HCT116 (cell line): ENCODE measurements at regions not wholly inside any gene's neighbourhood (a gene's known extent, or its start where the extent isn't known, plus 50 kb on each side); places are given as distances from the start of the nearest gene placed in this dataset.
A peak's percentile ranks its signal among the peaks of the same experiment; 100 is the strongest.

Experiments
- ATAC-seq: fragments of 200-7000 bp; cut with Tn5 transposase; 2 replicates; pipeline ENCODE4 v1.9.1; 2020; ENCODE audit warnings: mild to moderate bottlenecking, moderate library complexity
- BruUV-seq: library from RNA; stranded (reverse); fragments of 400-500 nt; replicated peaks from 2 replicates; lab custom pipeline; 2021; lab: Mats Ljungman, UMichigan
- CTCF ChIA-PET: fragments of 300-600 bp; sonication (Branson Sonifier 250); formaldehyde crosslinking; loops from one replicate; lab custom pipeline; 2021; ENCODE audit warnings: antibody characterized with exemption; lab: Charles Lee
- POLR2A ChIA-PET: fragments of 300-600, 350-600 bp; sonication (Branson Sonifier 250); formaldehyde crosslinking; loops from one replicate; lab custom pipeline; 2021; ENCODE audit warnings: antibody characterized with exemption; lab: Charles Lee
- RAD21 ChIA-PET, 2 experiments: fragments of 300-600 bp; sonication (Branson Sonifier 250); formaldehyde crosslinking; loops; one replicate each; lab custom pipeline; 2023; ENCODE audit warnings: low total read pairs in 2 of 2; ENCODE audit not compliant: uncharacterized antibody in 2 of 2, unreplicated experiment in 2 of 2, low non-redundant PET in 1 of 2; lab: Charles Lee
- DNase-seq: peaks from one replicate; pipeline ENCODE4 v3.0.0-alpha.2; 2010; ENCODE audit warnings: low read depth, low spot score
- H2AFZ ChIP-seq: fragments of 200-600 bp; shearing (Covaris generic), sonication (generic); 2 replicates; pipeline ENCODE4 v1.6.1; 2017; ENCODE audit warnings: low read depth, mixed run types, mixed read lengths, antibody characterized with exemption, low read length; ENCODE audit not compliant: poor library complexity, severe bottlenecking
- H3K27ac ChIP-seq: 2 replicates; pipeline ENCODE4 v1.5.1; 2012; ENCODE audit warnings: low read depth, low read length
- H3K27me3 ChIP-seq: fragments of 200-600 bp; sonication (generic); 2 replicates; pipeline ENCODE4 v1.6.1; 2016; ENCODE audit warnings: mixed run types, low read length, mixed read lengths; ENCODE audit not compliant: insufficient read depth
- H3K36me3 ChIP-seq, 2 experiments: fragments of 200-500 bp in 1 of 2; fragments of 200-600 bp in 1 of 2; sonication (Bioruptor generic) in 1 of 2; sonication (generic) in 1 of 2; 2 replicates each; pipeline versions ENCODE4 v1.5.1 to v1.6.1; 2014 to 2016; ENCODE audit warnings: low read length in 2 of 2, inconsistent platforms in 1 of 2, mixed read lengths in 1 of 2, mixed run types in 1 of 2; ENCODE audit not compliant: insufficient read depth in 2 of 2, control insufficient read depth in 1 of 2
- H3K4me1 ChIP-seq, 2 experiments: fragments of 200-600 bp in 1 of 2; sonication (generic) in 1 of 2; 2 replicates each; pipeline versions ENCODE4 v1.5.1 to v1.6.1; 2012 to 2017; ENCODE audit warnings: low read length in 2 of 2, inconsistent platforms in 1 of 2, mild to moderate bottlenecking in 1 of 2, mixed read lengths in 1 of 2, mixed run types in 1 of 2, moderate library complexity in 1 of 2; ENCODE audit not compliant: insufficient read depth in 2 of 2, control insufficient read depth in 1 of 2
- H3K4me2 ChIP-seq: fragments of 200-600 bp; sonication (generic); 2 replicates; pipeline ENCODE4 v1.6.1; 2017; ENCODE audit warnings: mixed run types, low read length, mixed read lengths
- H3K4me3 ChIP-seq, 2 experiments: fragments of 200-600 bp in 1 of 2; sonication (generic) in 1 of 2; replicated peaks in 1 of 2; 2 replicates each; pipeline ENCODE4 v1.5.1; 2011 to 2016; ENCODE audit warnings: low read length in 2 of 2, control low read depth in 1 of 2, low read depth in 1 of 2, mild to moderate bottlenecking in 1 of 2, mixed read lengths in 1 of 2, mixed run types in 1 of 2
- H3K79me2 ChIP-seq: fragments of 200-600 bp; sonication (generic); 2 replicates; pipeline ENCODE4 v1.6.1; 2017; ENCODE audit warnings: mild to moderate bottlenecking, mixed run types, low read length, moderate library complexity, mixed read lengths; ENCODE audit not compliant: insufficient read depth
- H3K9ac ChIP-seq: fragments of 200-600 bp; sonication (generic); 2 replicates; pipeline ENCODE4 v1.6.1; 2016; ENCODE audit warnings: low read length, mixed read lengths
- H3K9me2 ChIP-seq: fragments of 200-600 bp; sonication (generic), shearing (Covaris generic); 2 replicates; pipeline ENCODE4 v1.6.1; 2017; ENCODE audit warnings: mixed run types, mild to moderate bottlenecking, moderate library complexity; ENCODE audit not compliant: insufficient read depth
- H3K9me3 ChIP-seq, 2 experiments: fragments of 200-500 bp in 1 of 2; fragments of 200-600 bp in 1 of 2; sonication (Bioruptor generic) in 1 of 2; sonication (generic) in 1 of 2; 2 replicates each; pipeline ENCODE4 v1.6.1; 2014 to 2017; ENCODE audit warnings: low read length in 2 of 2, mixed read lengths in 2 of 2, inconsistent platforms in 1 of 2, low read depth in 1 of 2, mild to moderate bottlenecking in 1 of 2, mixed run types in 1 of 2, moderate library complexity in 1 of 2; ENCODE audit not compliant: control insufficient read depth in 1 of 2, insufficient read depth in 1 of 2
- H4K20me1 ChIP-seq: fragments of 200-600 bp; sonication (generic), shearing (Covaris generic); 2 replicates; pipeline ENCODE4 v1.6.1; 2017; ENCODE audit warnings: mixed run types, mild to moderate bottlenecking, moderate library complexity; ENCODE audit not compliant: insufficient read depth
- CBX3 ChIP-seq: IDR thresholded peaks from 2 replicates; pipeline ENCODE4 v1.6.1; 2012; ENCODE audit warnings: low read depth
- EGR1 ChIP-seq: IDR thresholded peaks from 2 replicates; pipeline ENCODE4 v1.6.1; 2012; ENCODE audit warnings: low read depth
- FOSL1 ChIP-seq: IDR thresholded peaks from 2 replicates; pipeline ENCODE4 v1.6.1; 2012; ENCODE audit warnings: low read depth
- POLR2A ChIP-seq: IDR thresholded peaks from 2 replicates; pipeline ENCODE4 v1.7.0; 2011; ENCODE audit warnings: borderline replicate concordance; ENCODE audit not compliant: insufficient read depth, insufficient read length; ENCODE audit errors: extremely low read depth
- POLR2AphosphoS5 ChIP-seq: IDR thresholded peaks from 2 replicates; pipeline ENCODE4 v1.6.1; 2011; ENCODE audit warnings: mild to moderate bottlenecking, low read depth, low read length, moderate library complexity
- SP1 ChIP-seq: IDR thresholded peaks from 2 replicates; pipeline ENCODE4 v1.6.1; 2012; ENCODE audit warnings: low read depth
- SRF ChIP-seq: IDR thresholded peaks from 2 replicates; pipeline ENCODE4 v1.6.1; 2012; ENCODE audit warnings: low read depth
- ZFX ChIP-seq: fragments of 450-650 bp; IDR thresholded peaks from 2 replicates; pipeline ENCODE4 v1.6.1; 2017
- ZNF274 ChIP-seq: fragments of 200-500 bp; sonication (Bioruptor generic); IDR thresholded peaks from 2 replicates; pipeline ENCODE4 v1.6.1; 2014; ENCODE audit warnings: mild to moderate bottlenecking, low read depth, low read length, inconsistent platforms
- intact Hi-C: fragments of 100-400 bp; cut with micrococcal nuclease; formaldehyde crosslinking; loops from 2 replicates; pipeline ENCODE4 v1.10.0; 2022
- TF ChIP-seq, protein P1 (sequence below), 3 experiments: fragments of 200-600 bp in 1 of 3; sonication (generic) in 1 of 3; IDR thresholded peaks in 2 of 3; conservative IDR thresholded peaks in 1 of 3; 2 replicates each; pipeline ENCODE4 v1.5.1; 2012 to 2017; ENCODE audit warnings: low read depth in 2 of 3, low read length in 2 of 3, antibody characterized with exemption in 1 of 3, borderline replicate concordance in 1 of 3, control low read depth in 1 of 3, mild to moderate bottlenecking in 1 of 3, mixed read lengths in 1 of 3, mixed run types in 1 of 3, moderate library complexity in 1 of 3; ENCODE audit not compliant: insufficient read depth in 1 of 3
- TF ChIP-seq, protein P2 (sequence below): IDR thresholded peaks from 2 replicates; pipeline ENCODE4 v1.6.1; 2012
- TF ChIP-seq, protein P3 (sequence below): IDR thresholded peaks from 2 replicates; pipeline ENCODE4 v1.6.1; 2012
- TF ChIP-seq, protein P4 (sequence below): IDR thresholded peaks from 2 replicates; pipeline ENCODE4 v1.6.1; 2011; ENCODE audit warnings: mild to moderate bottlenecking, low read length, moderate library complexity; ENCODE audit not compliant: insufficient replicate concordance; ENCODE audit errors: extremely low read depth

DNA sequence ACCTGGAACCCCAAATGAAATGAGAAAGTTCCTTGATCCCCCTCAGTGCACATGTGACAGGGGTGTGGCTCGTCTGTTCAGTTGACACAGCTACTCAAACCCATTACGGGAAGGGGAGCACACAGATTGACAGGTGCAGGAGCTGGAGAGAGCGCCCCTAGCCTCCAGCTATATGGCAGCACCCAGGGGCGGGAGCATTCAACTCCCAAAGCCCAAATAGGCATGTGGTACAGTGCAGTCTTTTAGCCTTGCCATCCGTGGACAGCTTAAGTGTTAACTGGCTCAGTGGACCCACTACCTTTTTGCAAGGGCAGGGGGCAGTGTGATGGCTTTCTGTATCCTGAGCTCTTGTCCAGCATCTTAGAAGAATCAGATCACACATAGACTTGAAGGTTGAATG is 1374.2 kb upstream of the ALCAM start:
- no peak for TF ChIP-seq ZFX
- TF ChIP-seq, protein P1, sequence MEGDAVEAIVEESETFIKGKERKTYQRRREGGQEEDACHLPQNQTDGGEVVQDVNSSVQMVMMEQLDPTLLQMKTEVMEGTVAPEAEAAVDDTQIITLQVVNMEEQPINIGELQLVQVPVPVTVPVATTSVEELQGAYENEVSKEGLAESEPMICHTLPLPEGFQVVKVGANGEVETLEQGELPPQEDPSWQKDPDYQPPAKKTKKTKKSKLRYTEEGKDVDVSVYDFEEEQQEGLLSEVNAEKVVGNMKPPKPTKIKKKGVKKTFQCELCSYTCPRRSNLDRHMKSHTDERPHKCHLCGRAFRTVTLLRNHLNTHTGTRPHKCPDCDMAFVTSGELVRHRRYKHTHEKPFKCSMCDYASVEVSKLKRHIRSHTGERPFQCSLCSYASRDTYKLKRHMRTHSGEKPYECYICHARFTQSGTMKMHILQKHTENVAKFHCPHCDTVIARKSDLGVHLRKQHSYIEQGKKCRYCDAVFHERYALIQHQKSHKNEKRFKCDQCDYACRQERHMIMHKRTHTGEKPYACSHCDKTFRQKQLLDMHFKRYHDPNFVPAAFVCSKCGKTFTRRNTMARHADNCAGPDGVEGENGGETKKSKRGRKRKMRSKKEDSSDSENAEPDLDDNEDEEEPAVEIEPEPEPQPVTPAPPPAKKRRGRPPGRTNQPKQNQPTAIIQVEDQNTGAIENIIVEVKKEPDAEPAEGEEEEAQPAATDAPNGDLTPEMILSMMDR (IDR thresholded peaks at IDR 0.05 in 2 of 3, conservative IDR thresholded peaks at IDR 0.05 in 1 of 3; ENCODE audit: borderline replicate concordance in 1 of 3, insufficient read depth in 1 of 3, low read depth in 2 of 3, low read length in 2 of 3) = peak in 2 of 3 experiments; percentile 29 to 30; a peak in 3 of 6 replicates
- Histone ChIP-seq H3K4me2 (no peak overlapping the region), H3K9me3 (no peaks in the 10 kb centered on the region), H3K79me2 (no peaks in the 10 kb centered on the region), H3K27ac (no peak overlapping the region), H3K9me2 (no peaks in the 10 kb centered on the region), H3K27me3 (no peaks in the 10 kb centered on the region), H3K4me1 (no peaks in the 10 kb centered on the region), H3K36me3 (no peaks in the 10 kb centered on the region), H3K4me3 (no peak overlapping the region), H4K20me1 (no peaks in the 10 kb centered on the region), H3K9ac (no peak overlapping the region), H2AFZ (no peak overlapping the region)
- DNase-seq (no peak), ATAC-seq (peak; percentile 53; the same call in 1 of the 2 replicates)
- ChIA-PET RAD21 (no interaction called here), POLR2A (no interaction called here), CTCF (interaction anchor here (1.0 to 1.7 kb wide), 4 partner anchors 13 to 50 kb away, joined by 3 to 5 read pairs (median 4); no protein-coding TSS in a partner anchor)
- intact Hi-C loops = loop anchor here (5.0 kb wide), 1 partner anchor 1375 kb away; the partner anchor contains the start of gene ALCAM
- no TSS peak for BruUV-seq

DNA sequence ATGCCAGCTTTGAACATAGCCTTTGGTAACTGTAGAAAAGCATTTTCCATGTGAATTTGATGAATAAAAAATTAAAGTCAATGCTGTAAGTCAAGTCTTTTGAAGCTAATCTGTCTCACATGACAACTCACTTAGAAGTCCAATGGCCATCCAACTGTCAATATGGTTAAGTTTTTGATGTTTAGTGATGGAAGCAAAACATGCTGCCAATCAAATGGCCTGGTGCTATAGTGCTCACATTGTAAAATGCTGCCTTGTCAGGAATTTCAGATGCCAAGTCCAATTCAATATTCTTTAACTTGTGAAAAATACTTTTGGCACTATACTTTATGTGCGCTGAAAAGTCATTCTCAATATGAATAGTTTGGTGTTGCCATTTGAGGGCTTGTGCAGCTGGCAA is 1361.8 kb upstream of the ALCAM start:
- no peaks in the 10 kb centered on the region for H4K20me1 ChIP-seq
- H2AFZ ChIP-seq = no peak overlapping the region
- CTCF ChIA-PET = interaction anchor here (1.7 kb wide), 1 partner anchor 12 kb away, joined by 5 read pairs; no protein-coding TSS in a partner anchor
- no peaks in the 10 kb centered on the region for H3K4me1 ChIP-seq
- H3K9me2 ChIP-seq = no peaks in the 10 kb centered on the region
- RAD21 ChIA-PET = no interaction called here
- no peak overlapping the region for H3K4me2 ChIP-seq
- H3K9ac ChIP-seq = no peak overlapping the region
- intact Hi-C loops = no loop called here
- no peak overlapping the region for H3K27ac ChIP-seq
- no peak for ATAC-seq
- DNase-seq = no peak
- H3K79me2 ChIP-seq = no peaks in the 10 kb centered on the region
- H3K36me3 ChIP-seq = no peaks in the 10 kb centered on the region
- BruUV-seq = no TSS peak
- H3K9me3 ChIP-seq = no peaks in the 10 kb centered on the region
- H3K4me3 ChIP-seq = no peak overlapping the region
- no peaks in the 10 kb centered on the region for H3K27me3 ChIP-seq
- POLR2A ChIA-PET = no interaction called here
- TF ChIP-seq, protein P2, sequence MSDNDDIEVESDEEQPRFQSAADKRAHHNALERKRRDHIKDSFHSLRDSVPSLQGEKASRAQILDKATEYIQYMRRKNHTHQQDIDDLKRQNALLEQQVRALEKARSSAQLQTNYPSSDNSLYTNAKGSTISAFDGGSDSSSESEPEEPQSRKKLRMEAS = no peak
- TF ChIP-seq POLR2AphosphoS5 (no peak), POLR2A (no peak), EGR1 (no peak), FOSL1 (no peak), SP1 (no peak), ZNF274 (no peak), CBX3 (no peak), SRF (no peak), ZFX (no peak)
- TF ChIP-seq, protein P3, sequence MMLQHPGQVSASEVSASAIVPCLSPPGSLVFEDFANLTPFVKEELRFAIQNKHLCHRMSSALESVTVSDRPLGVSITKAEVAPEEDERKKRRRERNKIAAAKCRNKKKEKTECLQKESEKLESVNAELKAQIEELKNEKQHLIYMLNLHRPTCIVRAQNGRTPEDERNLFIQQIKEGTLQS = no peak
- TF ChIP-seq, protein P4, sequence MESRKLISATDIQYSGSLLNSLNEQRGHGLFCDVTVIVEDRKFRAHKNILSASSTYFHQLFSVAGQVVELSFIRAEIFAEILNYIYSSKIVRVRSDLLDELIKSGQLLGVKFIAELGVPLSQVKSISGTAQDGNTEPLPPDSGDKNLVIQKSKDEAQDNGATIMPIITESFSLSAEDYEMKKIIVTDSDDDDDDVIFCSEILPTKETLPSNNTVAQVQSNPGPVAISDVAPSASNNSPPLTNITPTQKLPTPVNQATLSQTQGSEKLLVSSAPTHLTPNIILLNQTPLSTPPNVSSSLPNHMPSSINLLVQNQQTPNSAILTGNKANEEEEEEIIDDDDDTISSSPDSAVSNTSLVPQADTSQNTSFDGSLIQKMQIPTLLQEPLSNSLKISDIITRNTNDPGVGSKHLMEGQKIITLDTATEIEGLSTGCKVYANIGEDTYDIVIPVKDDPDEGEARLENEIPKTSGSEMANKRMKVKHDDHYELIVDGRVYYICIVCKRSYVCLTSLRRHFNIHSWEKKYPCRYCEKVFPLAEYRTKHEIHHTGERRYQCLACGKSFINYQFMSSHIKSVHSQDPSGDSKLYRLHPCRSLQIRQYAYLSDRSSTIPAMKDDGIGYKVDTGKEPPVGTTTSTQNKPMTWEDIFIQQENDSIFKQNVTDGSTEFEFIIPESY = no peak
